Neural cell (in vitro differentiated cells): ENCODE measurements at regions not wholly inside any gene's neighbourhood (a gene's known extent, or its start where the extent isn't known, plus 50 kb on each side); places are given as distances from the start of the nearest gene placed in this dataset.
"Not testable (repeated sequence)": the region's sequence is repeated elsewhere in the genome, so short reads cannot be mapped to it uniquely, and the experiment has no call there.

ENCODE experiments used
- TAF1 ChIP-seq: IDR thresholded peaks from 2 replicates; pipeline ENCODE4 v1.6.1; 2012; ENCODE audit warnings: low read depth
- TF ChIP-seq, protein P1 (sequence below): fragments of 450-650 bp; IDR thresholded peaks from 2 replicates; pipeline ENCODE4 v1.5.1; 2014; ENCODE audit warnings: antibody characterized with exemption, mild to moderate bottlenecking, moderate library complexity; ENCODE audit not compliant: poor library complexity, severe bottlenecking

- TF ChIP-seq TAF1, result not testable (repeated sequence)
- TF ChIP-seq, protein P1, sequence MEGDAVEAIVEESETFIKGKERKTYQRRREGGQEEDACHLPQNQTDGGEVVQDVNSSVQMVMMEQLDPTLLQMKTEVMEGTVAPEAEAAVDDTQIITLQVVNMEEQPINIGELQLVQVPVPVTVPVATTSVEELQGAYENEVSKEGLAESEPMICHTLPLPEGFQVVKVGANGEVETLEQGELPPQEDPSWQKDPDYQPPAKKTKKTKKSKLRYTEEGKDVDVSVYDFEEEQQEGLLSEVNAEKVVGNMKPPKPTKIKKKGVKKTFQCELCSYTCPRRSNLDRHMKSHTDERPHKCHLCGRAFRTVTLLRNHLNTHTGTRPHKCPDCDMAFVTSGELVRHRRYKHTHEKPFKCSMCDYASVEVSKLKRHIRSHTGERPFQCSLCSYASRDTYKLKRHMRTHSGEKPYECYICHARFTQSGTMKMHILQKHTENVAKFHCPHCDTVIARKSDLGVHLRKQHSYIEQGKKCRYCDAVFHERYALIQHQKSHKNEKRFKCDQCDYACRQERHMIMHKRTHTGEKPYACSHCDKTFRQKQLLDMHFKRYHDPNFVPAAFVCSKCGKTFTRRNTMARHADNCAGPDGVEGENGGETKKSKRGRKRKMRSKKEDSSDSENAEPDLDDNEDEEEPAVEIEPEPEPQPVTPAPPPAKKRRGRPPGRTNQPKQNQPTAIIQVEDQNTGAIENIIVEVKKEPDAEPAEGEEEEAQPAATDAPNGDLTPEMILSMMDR, result peak; percentile 90
These were observed 111.5 kb downstream of the PPIAL4G start for GRCh38 chr1:148371551-148371994.
